Left lung (tissue), 4 donors: ENCODE measurements at regions not wholly inside any gene's neighbourhood (a gene's known extent, or its start where the extent isn't known, plus 50 kb on each side); places are given as distances from the start of the nearest gene placed in this dataset.
A peak's percentile ranks its signal among the peaks of the same experiment; 100 is the strongest.

Experiments used
- ATAC-seq: fragments of 200-7000 bp; cut with Tn5 transposase; one replicate; pipeline ENCODE4 v1.9.1; 2020; ENCODE audit warnings: moderate library complexity
- DNase-seq, 4 donors: peaks; one replicate each; pipeline ENCODE4 v3.0.0-alpha.2; 2013 to 2020
- H3K27ac ChIP-seq, 2 donors: fragments of 200-600 bp; sonication (generic) in 1 of 2; one replicate each; pipeline versions ENCODE4 v1.5.0 to v1.8.0; 2020 to 2021
- H3K27me3 ChIP-seq, 2 donors: fragments of 200-600 bp; sonication (generic) in 1 of 2; one replicate each; pipeline versions ENCODE4 v1.5.0 to v1.8.0; 2020 to 2021
- H3K36me3 ChIP-seq, 2 donors: fragments of 200-600 bp; sonication (generic) in 1 of 2; one replicate each; pipeline versions ENCODE4 v1.5.0 to v1.8.0; 2020 to 2021
- H3K4me1 ChIP-seq, 2 donors: fragments of 200-600 bp; one replicate each; pipeline ENCODE4 v1.8.0; 2021
- H3K4me3 ChIP-seq, 2 donors: fragments of 200-600 bp; sonication (generic) in 1 of 2; one replicate each; pipeline versions ENCODE4 v1.5.0 to v1.8.0; 2020 to 2021; ENCODE audit warnings: mild to moderate bottlenecking in 1 of 2
- H3K9me3 ChIP-seq, 2 donors: fragments of 200-600 bp; sonication (generic) in 1 of 2; one replicate each; pipeline versions ENCODE4 v1.5.0 to v1.8.0; 2020 to 2021
- intact Hi-C, 2 donors: fragments of 100-400 bp; cut with DNase I; formaldehyde crosslinking; loops; one replicate each; pipeline versions ENCODE4 v1.11.2 to v1.14.2; 2022
- TF ChIP-seq, protein P1 (sequence below), 2 donors: fragments of 200-600 bp; sonication (generic) in 1 of 2; IDR thresholded peaks; one replicate each; pipeline versions ENCODE4 v1.5.0 to v1.8.0; 2021; ENCODE audit warnings: antibody characterized with exemption in 2 of 2
- donor health status: DM: no; HTN: yes; CAD: no.
- donor health status: DM: no; HTN: no; CAD: no.

DNA sequence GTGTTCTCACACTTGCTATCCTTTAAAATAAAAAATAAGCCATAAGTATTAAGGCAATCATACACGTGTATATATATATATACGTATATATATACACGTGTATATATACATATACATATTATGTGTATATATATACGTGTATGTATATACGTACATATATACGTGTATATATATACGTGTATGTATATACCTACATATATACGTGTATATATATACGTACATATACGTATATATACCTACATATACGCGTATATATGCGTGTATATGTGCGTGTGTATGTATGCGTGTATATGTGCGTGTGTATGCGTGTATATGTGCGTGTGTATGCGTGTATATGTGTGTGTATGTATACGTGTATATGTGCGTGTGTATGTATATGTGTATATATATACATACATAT, 477.3 kb upstream of the ARRDC4 start:
- intact Hi-C loops, result no loop called here
- Histone ChIP-seq H3K36me3 (no peaks in the 10 kb centered on the region), H3K9me3 (peaks cover 0 to 9% of the 10 kb centered on the region in 2 donors), H3K27ac (no peak overlapping the region), H3K4me3 (no peak overlapping the region), H3K27me3 (no peaks in the 10 kb centered on the region), H3K4me1 (no peaks in the 10 kb centered on the region)
- TF ChIP-seq, protein P1, sequence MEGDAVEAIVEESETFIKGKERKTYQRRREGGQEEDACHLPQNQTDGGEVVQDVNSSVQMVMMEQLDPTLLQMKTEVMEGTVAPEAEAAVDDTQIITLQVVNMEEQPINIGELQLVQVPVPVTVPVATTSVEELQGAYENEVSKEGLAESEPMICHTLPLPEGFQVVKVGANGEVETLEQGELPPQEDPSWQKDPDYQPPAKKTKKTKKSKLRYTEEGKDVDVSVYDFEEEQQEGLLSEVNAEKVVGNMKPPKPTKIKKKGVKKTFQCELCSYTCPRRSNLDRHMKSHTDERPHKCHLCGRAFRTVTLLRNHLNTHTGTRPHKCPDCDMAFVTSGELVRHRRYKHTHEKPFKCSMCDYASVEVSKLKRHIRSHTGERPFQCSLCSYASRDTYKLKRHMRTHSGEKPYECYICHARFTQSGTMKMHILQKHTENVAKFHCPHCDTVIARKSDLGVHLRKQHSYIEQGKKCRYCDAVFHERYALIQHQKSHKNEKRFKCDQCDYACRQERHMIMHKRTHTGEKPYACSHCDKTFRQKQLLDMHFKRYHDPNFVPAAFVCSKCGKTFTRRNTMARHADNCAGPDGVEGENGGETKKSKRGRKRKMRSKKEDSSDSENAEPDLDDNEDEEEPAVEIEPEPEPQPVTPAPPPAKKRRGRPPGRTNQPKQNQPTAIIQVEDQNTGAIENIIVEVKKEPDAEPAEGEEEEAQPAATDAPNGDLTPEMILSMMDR (IDR thresholded peaks at IDR 0.05), result no peak
- no peak for ATAC-seq
- DNase-seq, result no peak

DNA sequence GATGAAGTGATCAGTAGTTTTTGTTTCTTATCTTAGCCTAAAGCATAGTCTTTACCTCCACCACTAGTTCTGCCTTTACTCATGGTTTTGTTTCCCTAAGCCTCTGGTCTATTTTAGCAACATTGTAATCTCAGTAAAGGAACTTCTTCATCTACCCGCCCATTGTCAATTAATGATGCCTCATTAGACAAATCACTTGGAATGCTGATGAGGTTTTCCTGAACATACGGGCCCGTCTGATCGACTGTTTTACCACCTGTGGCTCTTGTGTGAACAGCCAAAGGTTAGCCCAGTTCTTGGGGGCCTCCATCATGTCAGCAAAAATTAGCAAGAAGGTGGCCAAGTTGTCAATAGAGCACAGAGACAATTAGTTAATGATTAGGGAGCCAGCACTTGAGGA, 470.1 kb upstream of the ARRDC4 start:
- TF ChIP-seq, protein P1 (IDR thresholded peaks at IDR 0.05), result no peak
- no peaks in the 10 kb centered on the region for H3K9me3 ChIP-seq
- no peak overlapping the region for H3K27ac ChIP-seq
- DNase-seq, result no peak
- H3K27me3 ChIP-seq, result no peaks in the 10 kb centered on the region
- ATAC-seq, result no peak
- H3K36me3 ChIP-seq, result no peaks in the 10 kb centered on the region
- no peak overlapping the region for H3K4me3 ChIP-seq
- intact Hi-C loops, result no loop called here
- H3K4me1 ChIP-seq, result no peaks in the 10 kb centered on the region

DNA sequence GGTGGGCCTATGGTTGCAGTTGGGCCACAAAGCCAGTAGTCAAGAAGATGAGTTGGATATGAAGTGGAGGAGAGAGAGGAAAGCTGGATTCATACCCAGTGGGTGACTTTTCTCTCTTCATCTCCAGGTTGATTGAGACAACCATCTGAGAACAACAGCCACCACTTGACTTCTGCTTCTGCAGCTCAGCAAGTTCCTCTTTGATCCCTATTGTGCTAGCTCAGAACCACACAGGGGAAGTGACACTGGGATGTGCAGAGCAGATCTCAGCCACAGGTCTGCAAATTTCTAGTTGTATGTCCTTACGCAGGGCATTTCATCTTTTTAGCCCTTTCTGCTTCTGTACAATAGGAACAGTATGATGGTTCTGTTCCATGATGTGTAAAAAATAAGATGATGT, 459.2 kb upstream of the ARRDC4 start:
- DNase-seq (no peak), ATAC-seq (peak; percentile 76)
- no peaks in the 10 kb centered on the region for H3K4me1 ChIP-seq
- H3K36me3 ChIP-seq, result no peaks in the 10 kb centered on the region
- no peak overlapping the region for H3K4me3 ChIP-seq
- intact Hi-C loops, result no loop called here
- peak overlapping the region in 1 of 2 donors; percentile 38 for H3K27ac ChIP-seq
- TF ChIP-seq, protein P1 (IDR thresholded peaks at IDR 0.05), result no peak
- H3K27me3 ChIP-seq, result no peaks in the 10 kb centered on the region
- no peaks in the 10 kb centered on the region for H3K9me3 ChIP-seq

DNA sequence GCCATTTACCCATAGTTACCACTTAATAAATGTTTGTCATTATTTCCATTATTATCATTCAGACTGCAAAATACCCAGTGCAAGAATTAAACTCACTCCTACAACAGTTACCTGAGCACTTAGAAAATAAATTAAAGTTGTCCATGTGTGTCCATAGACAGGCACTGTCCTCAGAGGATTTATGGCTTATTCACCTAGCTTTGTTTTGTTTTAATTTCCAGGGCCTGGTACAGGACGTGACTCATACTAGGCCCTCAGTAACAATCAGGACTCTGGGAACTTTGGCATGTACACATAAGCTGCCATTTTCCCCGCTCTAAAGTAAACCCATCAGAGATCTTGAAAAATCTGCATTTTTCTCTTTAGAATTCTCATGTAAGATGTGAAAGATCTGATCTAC, 458.5 kb upstream of the ARRDC4 start:
- Histone ChIP-seq H3K4me1 (no peaks in the 10 kb centered on the region), H3K27me3 (no peaks in the 10 kb centered on the region), H3K9me3 (no peaks in the 10 kb centered on the region), H3K4me3 (no peak overlapping the region), H3K36me3 (no peaks in the 10 kb centered on the region), H3K27ac (no peak overlapping the region)
- intact Hi-C loops, result no loop called here
- no peak for DNase-seq
- no peak for ATAC-seq
- TF ChIP-seq, protein P1 (IDR thresholded peaks at IDR 0.05), result no peak

DNA sequence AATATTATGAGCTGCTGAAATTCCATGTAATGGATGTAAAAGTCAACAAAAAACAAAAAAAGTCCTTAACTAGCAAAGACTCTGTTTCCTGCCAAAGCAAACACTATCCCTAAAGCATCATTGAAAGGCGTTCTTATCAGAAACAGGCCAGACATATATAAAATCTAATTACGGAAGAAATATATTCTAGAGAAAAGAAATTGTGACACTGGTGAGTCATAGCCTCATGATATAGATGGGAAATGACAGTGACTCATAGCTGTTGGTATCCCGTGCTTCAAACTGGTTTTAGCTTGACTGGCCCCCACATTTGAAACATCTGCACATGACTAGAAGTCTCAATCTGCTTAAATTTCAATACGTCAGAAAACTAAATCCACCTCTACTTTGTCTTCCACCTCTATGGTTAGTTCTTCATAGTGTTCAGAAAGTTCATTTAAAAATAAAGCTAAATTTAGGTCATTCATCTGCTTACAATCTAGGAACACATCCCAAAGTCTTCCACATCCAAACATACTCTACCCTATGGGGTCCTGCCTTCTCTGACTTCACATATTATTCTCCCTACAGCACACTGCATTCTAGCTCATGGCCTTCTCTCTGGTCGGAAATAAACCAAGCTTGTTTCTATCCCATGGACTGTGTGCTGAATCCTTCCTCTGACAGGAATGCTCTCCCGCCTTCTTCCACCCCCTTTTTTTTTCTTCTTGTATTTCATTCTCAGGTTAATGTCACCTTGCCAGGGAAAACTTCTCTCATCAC, 456.3 kb upstream of the ARRDC4 start:
- Histone ChIP-seq H3K4me1 (no peaks in the 10 kb centered on the region), H3K4me3 (no peak overlapping the region), H3K9me3 (no peaks in the 10 kb centered on the region), H3K27ac (peak overlapping the region in 1 of 2 donors; percentile 59), H3K27me3 (no peaks in the 10 kb centered on the region), H3K36me3 (no peaks in the 10 kb centered on the region)
- no peak for ATAC-seq
- DNase-seq, result no peak
- intact Hi-C loops, result no loop called here
- TF ChIP-seq, protein P1 (IDR thresholded peaks at IDR 0.05), result no peak
